Tongue (tissue), 1 donor: ENCODE measurements at regions not wholly inside any gene's neighbourhood (a gene's known extent, or its start where the extent isn't known, plus 50 kb on each side); places are given as distances from the start of the nearest gene placed in this dataset.
"Not testable (repeated sequence)": the region's sequence is repeated elsewhere in the genome, so short reads cannot be mapped to it uniquely, and the experiment has no call there.

Source experiments
- DNase-seq: peaks from one replicate; pipeline ENCODE4 v3.0.0-alpha.2; 2015

- DNase-seq = no peak
These were observed 391.4 kb downstream of the TNS3 start for GRCh38 chr7:47190462-47190861.

GRCh38 chr7:47188653-47189315 is 393.1 kb downstream of the TNS3 start:
- peak; percentile 56 for DNase-seq

GRCh38 chr7:47188136-47188535 is 393.8 kb downstream of the TNS3 start:
- DNase-seq = peak; percentile 80

- no peak for DNase-seq
These were observed 395.6 kb downstream of the TNS3 start for GRCh38 chr7:47186316-47186715.

DNA sequence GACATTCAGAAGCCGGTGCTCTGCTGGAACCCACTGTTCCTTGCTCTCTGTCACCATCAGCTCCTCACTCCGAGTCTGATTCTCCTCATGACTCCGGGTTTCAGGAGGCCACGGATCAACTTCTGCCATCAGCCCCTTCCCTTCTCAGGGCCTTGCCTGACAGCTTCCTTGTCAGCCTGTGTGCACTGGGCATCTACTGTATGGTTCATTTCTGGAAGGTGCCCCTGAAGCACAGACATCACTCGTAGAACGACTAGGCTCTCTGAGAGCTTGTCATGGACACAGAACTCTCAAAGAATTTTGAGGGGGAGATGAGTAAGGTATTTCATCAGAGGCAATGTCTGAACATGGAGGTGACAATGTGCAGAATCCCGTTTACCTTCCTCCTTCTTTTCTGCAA is 396.1 kb downstream of the TNS3 start:
- DNase-seq = no peak

- DNase-seq = no peak
These were observed 396.7 kb downstream of the TNS3 start for GRCh38 chr7:47185170-47185569.

- peak; percentile 76 for DNase-seq
These were observed 397.9 kb downstream of the TNS3 start for GRCh38 chr7:47183862-47184590.

DNA sequence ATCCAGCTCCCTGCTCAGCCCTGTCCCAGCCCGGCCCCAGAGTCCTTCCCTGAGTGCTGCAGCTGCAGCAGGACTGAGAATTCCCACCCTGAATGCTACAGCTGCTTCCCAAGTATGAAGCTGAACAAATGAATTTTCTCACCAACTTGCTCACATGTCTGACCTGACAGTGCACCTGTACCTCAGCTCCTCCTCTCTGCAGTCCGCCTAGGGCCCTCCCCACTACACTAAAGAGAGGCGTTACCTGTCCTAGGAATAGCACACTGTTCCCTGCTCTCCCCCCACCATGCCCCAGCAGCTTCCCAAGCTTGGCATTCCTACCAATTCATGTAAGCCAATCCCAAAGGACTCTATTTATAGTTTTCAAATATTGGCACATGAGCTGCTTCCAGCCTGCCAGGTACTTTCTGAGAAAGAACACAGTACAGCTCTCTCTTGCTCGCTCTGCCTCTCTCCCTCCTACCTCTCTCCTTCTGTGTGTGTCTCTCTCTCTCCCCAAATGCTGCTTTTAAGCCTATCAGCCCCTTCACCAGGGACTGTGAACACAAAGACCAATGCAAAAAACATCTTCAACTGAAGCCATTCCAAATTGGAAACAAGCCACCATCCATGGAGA is 400.1 kb downstream of the TNS3 start:
- DNase-seq = peak; percentile 86

GRCh38 chr7:47180516-47180826 is 401.4 kb downstream of the TNS3 start:
- no peak for DNase-seq

- DNase-seq = peak; percentile 95
These were observed 401.9 kb downstream of the TNS3 start for GRCh38 chr7:47179812-47180515.

- not testable (repeated sequence) for DNase-seq
These were observed 409.0 kb downstream of the TNS3 start for GRCh38 chr7:47172602-47173539.

DNA sequence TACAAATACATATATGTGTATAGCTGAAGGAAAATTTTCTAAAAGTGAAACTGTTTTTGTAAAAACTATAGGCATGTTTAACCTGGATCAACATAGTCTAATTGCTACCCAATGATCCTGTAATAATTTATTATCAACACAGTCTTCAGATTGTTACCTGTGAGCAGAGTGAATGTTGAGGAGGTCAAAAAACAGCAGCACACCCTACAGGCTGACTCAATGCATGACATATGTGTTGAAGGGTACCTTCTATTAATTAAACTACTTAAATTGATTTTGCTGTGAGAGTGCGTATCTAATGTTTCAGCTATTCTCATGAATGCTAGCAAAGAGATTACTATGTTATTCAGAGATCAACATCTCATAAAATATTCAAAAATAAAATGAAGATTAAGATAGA is 411.4 kb downstream of the TNS3 start:
- DNase-seq = no peak

DNA sequence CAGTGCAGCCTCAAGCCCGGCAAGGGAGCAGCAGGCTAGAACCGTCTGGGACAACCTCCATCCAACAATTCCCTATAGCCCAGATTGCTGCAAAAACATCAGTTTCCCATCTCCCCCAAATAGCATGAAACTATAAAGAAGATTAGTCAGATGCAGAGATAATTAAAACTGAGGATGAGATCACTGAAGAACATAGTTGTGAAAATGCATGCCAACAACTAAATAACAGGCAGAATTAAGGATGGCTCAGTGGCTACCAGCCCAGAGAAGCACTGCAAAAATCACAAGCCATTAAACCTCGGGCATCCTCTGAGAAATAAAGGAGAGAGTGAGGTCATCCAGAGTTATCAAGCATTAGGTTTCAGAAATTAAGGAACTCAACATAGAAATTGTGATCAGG is 427.1 kb downstream of the TNS3 start:
- no peak for DNase-seq

DNA sequence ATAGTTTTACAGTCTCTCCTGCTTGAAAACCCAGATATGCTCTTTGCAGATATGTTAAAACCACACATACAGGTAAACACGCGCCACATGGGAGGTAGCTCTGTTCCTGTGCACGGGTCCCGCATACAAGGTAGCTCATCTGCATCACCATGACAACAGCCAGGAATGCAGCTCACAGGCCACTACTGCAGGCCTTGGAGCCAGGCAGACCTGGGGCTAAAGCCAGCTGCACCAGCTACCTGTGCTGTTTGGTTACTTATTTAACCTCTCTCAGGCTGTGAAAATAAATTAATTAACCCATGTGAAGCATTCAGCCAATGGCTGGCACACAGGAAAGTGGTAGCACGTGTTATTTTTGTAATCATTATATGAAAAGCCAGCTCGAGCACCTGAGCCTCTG is 428.3 kb downstream of the TNS3 start:
- DNase-seq = no peak

- peak; percentile 67 for DNase-seq
These were observed 428.9 kb downstream of the TNS3 start for GRCh38 chr7:47153058-47153457.

GRCh38 chr7:47152307-47152706 is 429.6 kb downstream of the TNS3 start:
- no peak for DNase-seq

DNA sequence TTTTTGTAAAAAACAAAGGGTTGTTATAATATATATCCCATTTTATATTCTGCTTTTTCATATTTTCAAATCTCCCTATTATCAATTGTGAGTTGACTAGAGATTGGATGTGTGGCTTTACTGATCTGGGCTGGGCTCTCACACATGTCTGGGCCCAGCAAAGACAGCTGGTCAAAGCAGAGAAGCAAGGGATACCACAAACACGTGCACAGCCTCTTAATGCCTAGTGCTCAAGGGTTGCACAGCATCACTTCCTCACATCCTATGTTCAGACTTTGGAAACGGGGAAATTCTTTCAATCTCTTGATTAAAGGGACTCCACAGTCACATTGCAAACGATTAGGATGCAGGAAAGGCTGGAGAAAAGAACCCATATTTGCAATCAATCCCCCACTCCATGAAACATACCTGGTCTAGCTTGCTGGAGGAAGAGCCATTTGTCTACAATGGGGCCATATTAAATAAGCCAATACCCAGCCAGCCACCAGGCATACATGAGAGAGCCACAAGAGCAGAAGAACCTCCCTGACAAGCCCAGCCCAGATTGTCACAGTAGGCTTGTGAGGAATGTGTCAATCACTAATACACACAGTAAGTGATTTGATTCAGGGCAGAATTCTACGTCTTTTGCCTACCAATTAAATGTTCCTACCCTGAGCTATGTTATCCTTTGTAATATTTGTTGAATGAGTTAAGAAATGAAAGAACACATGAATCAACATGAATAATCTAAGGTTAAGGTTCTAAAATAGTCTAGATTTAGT is 431.2 kb downstream of the TNS3 start:
- DNase-seq = no peak

GRCh38 chr7:47149971-47150370 is 431.9 kb downstream of the TNS3 start:
- DNase-seq = no peak

- DNase-seq = no peak
These were observed 432.6 kb downstream of the TNS3 start for GRCh38 chr7:47149208-47149839.

GRCh38 chr7:47148536-47149207 is 433.2 kb downstream of the TNS3 start:
- DNase-seq = no peak
